ENCODE measurements at regions not wholly inside any gene's neighbourhood (a gene's known extent, or its start where the extent isn't known, plus 50 kb on each side); places are given as distances from the start of the nearest gene placed in this dataset.

DNA sequence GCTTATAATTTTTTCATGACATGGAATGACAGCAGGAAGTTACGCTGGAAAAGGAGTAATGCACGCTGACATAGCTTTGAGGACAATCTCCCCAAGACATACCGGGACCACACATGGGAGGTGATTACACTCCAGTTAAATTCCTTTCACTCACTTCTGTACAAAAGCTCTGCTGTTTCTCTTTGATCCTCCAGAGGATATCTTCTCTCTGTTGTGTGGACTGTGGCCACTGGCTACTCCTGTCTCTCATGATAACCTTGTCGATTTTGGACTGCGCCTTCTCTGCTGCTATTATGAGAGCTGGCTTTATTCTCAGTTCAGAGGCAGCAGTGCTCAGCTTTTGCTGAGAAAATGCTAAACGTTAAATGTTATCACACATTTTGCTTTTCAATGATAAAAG lies 464.6 kb downstream of the FGF9 start:
- H3K36me3 ChIP-seq, result no peaks in the 10 kb centered on the region
- no peaks in the 10 kb centered on the region for H3K27me3 ChIP-seq
- H3K27ac ChIP-seq, result no peak overlapping the region
- intact Hi-C loops (cut with DNase I; ENCODE audit: low total_unique reads) (no loop called here), in situ Hi-C loops (cut with MboI; ENCODE audit: low sequenced_read_pairs in 4 of 4) (no loop called here)
- no peak overlapping the region for H3K4me3 ChIP-seq
- DNase-seq (no peak), ATAC-seq (no peak)
- TF ChIP-seq POLR2A (IDR thresholded peaks at IDR 0.05), result no peak
- TF ChIP-seq, protein P1, sequence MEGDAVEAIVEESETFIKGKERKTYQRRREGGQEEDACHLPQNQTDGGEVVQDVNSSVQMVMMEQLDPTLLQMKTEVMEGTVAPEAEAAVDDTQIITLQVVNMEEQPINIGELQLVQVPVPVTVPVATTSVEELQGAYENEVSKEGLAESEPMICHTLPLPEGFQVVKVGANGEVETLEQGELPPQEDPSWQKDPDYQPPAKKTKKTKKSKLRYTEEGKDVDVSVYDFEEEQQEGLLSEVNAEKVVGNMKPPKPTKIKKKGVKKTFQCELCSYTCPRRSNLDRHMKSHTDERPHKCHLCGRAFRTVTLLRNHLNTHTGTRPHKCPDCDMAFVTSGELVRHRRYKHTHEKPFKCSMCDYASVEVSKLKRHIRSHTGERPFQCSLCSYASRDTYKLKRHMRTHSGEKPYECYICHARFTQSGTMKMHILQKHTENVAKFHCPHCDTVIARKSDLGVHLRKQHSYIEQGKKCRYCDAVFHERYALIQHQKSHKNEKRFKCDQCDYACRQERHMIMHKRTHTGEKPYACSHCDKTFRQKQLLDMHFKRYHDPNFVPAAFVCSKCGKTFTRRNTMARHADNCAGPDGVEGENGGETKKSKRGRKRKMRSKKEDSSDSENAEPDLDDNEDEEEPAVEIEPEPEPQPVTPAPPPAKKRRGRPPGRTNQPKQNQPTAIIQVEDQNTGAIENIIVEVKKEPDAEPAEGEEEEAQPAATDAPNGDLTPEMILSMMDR (IDR thresholded peaks at IDR 0.05 in 4 of 5, conservative IDR thresholded peaks at IDR 0.05 in 1 of 5), result no peak
- no peaks in the 10 kb centered on the region for H3K4me1 ChIP-seq
- H3K9me3 ChIP-seq, result no peaks in the 10 kb centered on the region

DNA sequence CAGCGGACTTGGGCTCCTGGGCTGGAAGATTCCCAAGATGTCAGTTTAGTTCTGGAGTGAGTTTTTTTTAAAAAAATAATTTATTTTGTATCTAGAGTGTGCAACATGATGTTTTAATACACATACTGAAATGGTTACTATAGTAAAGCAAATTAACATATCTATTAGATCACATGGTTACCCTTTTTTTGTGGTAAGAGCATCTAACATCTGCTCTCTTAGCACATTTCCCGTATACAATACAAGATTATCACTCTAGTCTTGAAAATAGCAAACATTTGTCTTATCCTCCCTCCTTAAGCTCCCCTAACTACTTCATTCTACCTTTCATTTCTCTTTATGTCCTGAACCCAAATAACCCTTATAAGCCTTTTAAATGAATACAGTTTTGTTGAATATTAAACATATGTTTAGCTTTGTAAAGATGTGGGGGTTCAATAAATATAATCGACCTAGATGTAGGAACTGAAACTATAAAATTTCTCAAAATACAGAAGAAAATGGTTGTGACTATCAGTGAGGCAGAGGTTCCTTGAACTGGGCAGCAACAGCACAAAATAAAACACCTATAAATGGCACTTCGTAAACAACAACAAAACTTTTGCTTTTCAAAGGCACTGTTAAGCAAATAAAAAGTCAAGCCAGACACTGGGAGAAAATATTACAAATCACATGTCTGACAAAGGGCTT lies 466.6 kb downstream of the FGF9 start:
- intact Hi-C loops (cut with DNase I; ENCODE audit: low total_unique reads), result no loop called here
- H3K4me1 ChIP-seq, result no peaks in the 10 kb centered on the region

DNA sequence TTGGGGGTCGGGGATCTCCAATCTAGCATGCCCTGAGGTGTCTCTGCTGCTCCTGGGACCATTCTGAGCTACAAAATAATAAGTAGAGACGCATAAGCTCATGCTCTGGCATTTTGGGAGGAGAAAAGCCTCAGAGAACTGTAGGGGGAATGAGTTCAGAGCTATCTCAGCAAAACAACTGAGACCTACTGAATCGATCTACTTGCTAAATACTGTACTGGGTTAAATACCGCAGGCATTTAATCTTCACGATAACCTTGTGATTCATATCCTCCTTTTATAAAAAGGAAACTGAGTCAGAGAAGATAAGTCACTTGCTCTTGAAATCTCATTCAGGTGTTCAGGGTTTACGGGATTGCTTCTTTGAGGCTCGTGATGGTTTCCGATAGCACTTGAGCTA lies 468.1 kb downstream of the FGF9 start:
- intact Hi-C loops (cut with DNase I; ENCODE audit: low total_unique reads), result no loop called here
- TF ChIP-seq, protein P1 (IDR thresholded peaks at IDR 0.05 in 4 of 5, conservative IDR thresholded peaks at IDR 0.05 in 1 of 5), result no peak
- TF ChIP-seq POLR2A (IDR thresholded peaks at IDR 0.05), result no peak

More for the DNA sequence above, 466.6 kb downstream of the FGF9 start:
- ATAC-seq (no peak), DNase-seq (no peak)
- Histone ChIP-seq H3K4me3 (no peak overlapping the region), H3K27me3 (no peaks in the 10 kb centered on the region), H3K9me3 (no peaks in the 10 kb centered on the region), H3K27ac (no peak overlapping the region), H3K36me3 (no peaks in the 10 kb centered on the region)
- TF ChIP-seq POLR2A (IDR thresholded peaks at IDR 0.05), result no peak
- TF ChIP-seq, protein P1 (IDR thresholded peaks at IDR 0.05 in 4 of 5, conservative IDR thresholded peaks at IDR 0.05 in 1 of 5), result no peak
- in situ Hi-C loops (cut with MboI; ENCODE audit: low sequenced_read_pairs in 4 of 4), result no loop called here

DNA sequence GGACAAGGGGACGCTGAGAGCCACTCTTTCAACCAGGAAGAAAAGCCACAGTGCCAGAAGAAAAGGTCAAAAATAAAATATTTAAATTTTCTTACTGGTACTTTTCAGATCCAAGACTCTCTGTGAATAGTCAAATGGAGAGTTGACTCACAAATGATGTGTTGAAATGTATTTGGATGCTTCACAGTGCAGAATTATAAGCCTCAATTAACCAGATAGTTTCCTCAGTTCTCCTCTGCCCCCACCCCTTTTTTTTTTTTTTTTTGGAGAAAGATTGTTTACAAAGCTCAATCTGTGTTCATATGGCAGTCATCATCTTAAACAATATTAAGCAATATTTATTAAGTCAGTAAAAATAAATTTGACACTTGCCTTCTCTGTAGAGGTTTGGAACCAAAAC lies 470.8 kb downstream of the FGF9 start:
- Histone ChIP-seq H3K4me1 (no peaks in the 10 kb centered on the region), H3K36me3 (no peaks in the 10 kb centered on the region), H3K27ac (no peak overlapping the region), H3K27me3 (no peaks in the 10 kb centered on the region), H3K9me3 (no peaks in the 10 kb centered on the region), H3K4me3 (no peak overlapping the region)
- no peak for TF ChIP-seq POLR2A (IDR thresholded peaks at IDR 0.05)
- TF ChIP-seq, protein P1 (IDR thresholded peaks at IDR 0.05 in 4 of 5, conservative IDR thresholded peaks at IDR 0.05 in 1 of 5), result no peak
- DNase-seq, result no peak
- intact Hi-C loops (cut with DNase I; ENCODE audit: low total_unique reads) (no loop called here), in situ Hi-C loops (cut with MboI; ENCODE audit: low sequenced_read_pairs in 4 of 4) (no loop called here)
- ATAC-seq, result no peak

More for the DNA sequence above, 468.1 kb downstream of the FGF9 start:
- H3K36me3 ChIP-seq, result no peaks in the 10 kb centered on the region
- no peaks in the 10 kb centered on the region for H3K27me3 ChIP-seq
- H3K27ac ChIP-seq, result no peak overlapping the region
- DNase-seq, result no peak
- H3K4me3 ChIP-seq, result no peak overlapping the region
- no peaks in the 10 kb centered on the region for H3K4me1 ChIP-seq
- in situ Hi-C loops (cut with MboI; ENCODE audit: low sequenced_read_pairs in 4 of 4), result no loop called here
- ATAC-seq, result no peak
- no peaks in the 10 kb centered on the region for H3K9me3 ChIP-seq

DNA sequence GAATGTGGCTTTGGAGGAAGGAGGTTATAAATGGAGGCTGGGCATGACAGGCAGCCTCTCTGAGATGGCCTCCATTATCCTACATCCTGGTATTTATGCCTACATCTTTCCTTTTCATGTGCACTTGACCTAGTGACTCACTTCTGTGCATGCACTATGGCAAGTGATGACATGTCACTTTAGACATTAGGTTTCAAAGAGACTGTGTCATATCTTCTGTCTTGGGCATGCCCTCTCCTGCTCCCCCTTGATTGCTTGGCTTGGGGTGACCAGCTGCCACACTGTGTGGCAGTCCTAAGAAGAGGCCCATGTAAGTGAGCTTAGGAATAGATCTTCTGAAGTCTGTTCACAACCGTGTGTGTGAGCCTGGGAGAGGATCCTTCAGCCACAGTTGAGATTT lies 472.8 kb downstream of the FGF9 start:
- ATAC-seq, result no peak

More for the DNA sequence above, 472.8 kb downstream of the FGF9 start:
- H3K27me3 ChIP-seq, result no peaks in the 10 kb centered on the region
- DNase-seq, result no peak
- H3K4me3 ChIP-seq, result no peak overlapping the region
- H3K36me3 ChIP-seq, result no peaks in the 10 kb centered on the region
- H3K9me3 ChIP-seq, result no peaks in the 10 kb centered on the region
- in situ Hi-C loops (cut with MboI; ENCODE audit: low sequenced_read_pairs in 4 of 4) (no loop called here), intact Hi-C loops (cut with DNase I; ENCODE audit: low total_unique reads) (no loop called here)
- no peak overlapping the region for H3K27ac ChIP-seq
- H3K4me1 ChIP-seq, result no peaks in the 10 kb centered on the region
- TF ChIP-seq, protein P1 (IDR thresholded peaks at IDR 0.05 in 4 of 5, conservative IDR thresholded peaks at IDR 0.05 in 1 of 5), result no peak
- no peak for TF ChIP-seq POLR2A (IDR thresholded peaks at IDR 0.05)

Data from gastrocnemius medialis (tissue), 4 donors.